PC-9 (cell line): ENCODE measurements at regions not wholly inside any gene's neighbourhood (a gene's known extent, or its start where the extent isn't known, plus 50 kb on each side); places are given as distances from the start of the nearest gene placed in this dataset.
"Not testable (repeated sequence)": the region's sequence is repeated elsewhere in the genome, so short reads cannot be mapped to it uniquely, and the experiment has no call there.

Experiments used
- BruUV-seq: library from RNA; stranded (reverse); fragments of 400-500 nt; replicated peaks from 2 replicates; lab custom pipeline; 2021; lab: Mats Ljungman, UMichigan
- CTCF ChIA-PET: fragments of 300-600 bp; sonication (Branson Sonifier 250); formaldehyde crosslinking; loops from one replicate; lab custom pipeline; 2022; ENCODE audit warnings: antibody characterized with exemption; lab: Charles Lee
- POLR2A ChIA-PET: fragments of 300-600 bp; sonication (Branson Sonifier 250); formaldehyde crosslinking; loops from one replicate; lab custom pipeline; 2022; ENCODE audit warnings: antibody characterized with exemption; ENCODE audit not compliant: unreplicated experiment; lab: Charles Lee
- DNase-seq, 2 experiments: peaks; one replicate each; pipeline versions ENCODE4 v3.0.0 to v3.0.0-alpha.2; 2015 to 2022; ENCODE audit warnings: mixed read lengths in 1 of 2
- H2AFZ ChIP-seq: fragments of 200-600 bp; sonication (generic); 2 replicates; pipeline ENCODE4 v1.8.1; 2017; ENCODE audit warnings: antibody characterized with exemption
- H3F3A ChIP-seq: fragments of 200-600 bp; sonication (generic); 2 replicates; pipeline ENCODE4 v1.8.1; 2017; ENCODE audit warnings: antibody characterized with exemption, mild to moderate bottlenecking, low read depth; ENCODE audit not compliant: insufficient read depth
- H3K27ac ChIP-seq: fragments of 200-600 bp; sonication (generic); 2 replicates; pipeline ENCODE4 v1.6.1; 2016; ENCODE audit warnings: mixed run types
- H3K27me3 ChIP-seq: fragments of 200-600 bp; sonication (generic); 2 replicates; pipeline ENCODE4 v1.6.1; 2016; ENCODE audit warnings: low read depth, mixed run types; ENCODE audit not compliant: insufficient read depth
- H3K36me3 ChIP-seq: fragments of 200-600 bp; sonication (generic); 2 replicates; pipeline ENCODE4 v1.6.1; 2016; ENCODE audit warnings: low read depth, mixed run types
- H3K4me1 ChIP-seq: fragments of 200-600 bp; sonication (generic); replicated peaks from 2 replicates; pipeline ENCODE4 v1.6.1; 2016; ENCODE audit warnings: mixed run types; ENCODE audit not compliant: insufficient read depth
- H3K4me2 ChIP-seq: fragments of 200-600 bp; sonication (generic); 2 replicates; pipeline ENCODE4 v1.6.1; 2017; ENCODE audit warnings: mixed run types
- H3K4me3 ChIP-seq: fragments of 200-600 bp; sonication (generic); 2 replicates; pipeline ENCODE4 v1.6.1; 2016; ENCODE audit warnings: mixed run types
- H3K79me2 ChIP-seq: fragments of 200-600 bp; sonication (generic); 2 replicates; pipeline ENCODE4 v1.6.1; 2017; ENCODE audit warnings: low read depth, mixed run types
- H3K9me2 ChIP-seq: fragments of 200-600 bp; sonication (generic); 2 replicates; pipeline ENCODE4 v1.8.1; 2017; ENCODE audit warnings: mild to moderate bottlenecking; ENCODE audit not compliant: insufficient read depth
- H3K9me3 ChIP-seq: fragments of 200-600 bp; sonication (generic); 2 replicates; pipeline ENCODE4 v1.8.1; 2016; ENCODE audit warnings: low read depth; ENCODE audit not compliant: insufficient read depth
- H4K20me1 ChIP-seq: fragments of 200-600 bp; sonication (generic); 2 replicates; pipeline ENCODE4 v1.8.1; 2017; ENCODE audit not compliant: insufficient read depth
- CTCF ChIP-seq: fragments of 200-600 bp; sonication (generic); conservative IDR thresholded peaks from 2 replicates; pipeline ENCODE4 v1.6.1; 2017; ENCODE audit warnings: mixed run types, antibody characterized with exemption, mild to moderate bottlenecking, moderate library complexity
- EZH2 ChIP-seq: fragments of 200-600 bp; sonication (generic); IDR thresholded peaks from 2 replicates; pipeline ENCODE4 v1.8.0; 2017; ENCODE audit warnings: antibody characterized with exemption, low read depth
- intact Hi-C: fragments of 100-400 bp; cut with micrococcal nuclease; formaldehyde crosslinking; loops from one replicate; pipeline ENCODE4 v1.10.0; 2022; ENCODE audit not compliant: unreplicated experiment

- Histone ChIP-seq H3K4me3 (no peak overlapping the region), H4K20me1 (no peaks in the 10 kb centered on the region), H3K79me2 (no peaks in the 10 kb centered on the region), H3F3A (peaks cover 10% of the 10 kb centered on the region), H3K4me1 (no peaks in the 10 kb centered on the region), H3K36me3 (no peaks in the 10 kb centered on the region), H3K4me2 (no peak overlapping the region), H3K27ac (no peak overlapping the region), H3K9me2 (no peaks in the 10 kb centered on the region), H2AFZ (no peak overlapping the region), H3K9me3 (peaks cover 5% of the 10 kb centered on the region; the same call in 1 of the 2 replicates), H3K27me3 (peaks cover 22% of the 10 kb centered on the region)
- ChIA-PET POLR2A (no interaction called here), CTCF (no interaction called here)
- BruUV-seq = no TSS peak
- DNase-seq = no peak
- intact Hi-C loops = no loop called here
- no peak for TF ChIP-seq CTCF
- TF ChIP-seq EZH2 = no peak
Measured at GRCh38 chr9:65459756-65460320, 174.8 kb upstream of the FOXD4L5 start.

GRCh38 chr9:65458992-65459391 lies 174.0 kb upstream of the FOXD4L5 start:
- CTCF ChIA-PET = no interaction called here
- H3K9me3 ChIP-seq = peaks cover 5% of the 10 kb centered on the region; the same call in 1 of the 2 replicates

GRCh38 chr9:65458465-65458864 lies 173.5 kb upstream of the FOXD4L5 start:
- TF ChIP-seq CTCF (no peak), EZH2 (no peak)
- H3K79me2 ChIP-seq = no peaks in the 10 kb centered on the region
- no peak overlapping the region for H3K27ac ChIP-seq
- peaks cover 24% of the 10 kb centered on the region for H3K27me3 ChIP-seq
- intact Hi-C loops = no loop called here
- no peaks in the 10 kb centered on the region for H3K9me2 ChIP-seq
- POLR2A ChIA-PET = no interaction called here
- H3K4me3 ChIP-seq = no peak overlapping the region
- CTCF ChIA-PET = no interaction called here
- BruUV-seq = no TSS peak
- no peaks in the 10 kb centered on the region; the same call in 1 of the 2 replicates for H3K9me3 ChIP-seq
- no peaks in the 10 kb centered on the region for H3K4me1 ChIP-seq
- no peaks in the 10 kb centered on the region for H3K36me3 ChIP-seq
- no peak overlapping the region for H3K4me2 ChIP-seq
- H2AFZ ChIP-seq = no peak overlapping the region
- DNase-seq = no peak
- H4K20me1 ChIP-seq = no peaks in the 10 kb centered on the region
- H3F3A ChIP-seq = peaks cover under 1% of the 10 kb centered on the region

More at GRCh38 chr9:65458992-65459391, 174.0 kb upstream of the FOXD4L5 start:
- H3K79me2 ChIP-seq = no peaks in the 10 kb centered on the region
- no peak for DNase-seq
- POLR2A ChIA-PET = no interaction called here
- no peak overlapping the region for H3K27ac ChIP-seq
- no peak overlapping the region for H3K4me2 ChIP-seq
- no peak for TF ChIP-seq EZH2
- no peak for TF ChIP-seq CTCF
- H3K9me2 ChIP-seq = no peaks in the 10 kb centered on the region
- no peak overlapping the region for H3K4me3 ChIP-seq
- H3K27me3 ChIP-seq = peaks cover 24% of the 10 kb centered on the region
- no peak overlapping the region for H2AFZ ChIP-seq
- no peaks in the 10 kb centered on the region for H3K4me1 ChIP-seq
- H3F3A ChIP-seq = peaks cover 6% of the 10 kb centered on the region
- no TSS peak for BruUV-seq
- H4K20me1 ChIP-seq = no peaks in the 10 kb centered on the region
- no peaks in the 10 kb centered on the region for H3K36me3 ChIP-seq
- intact Hi-C loops = no loop called here

GRCh38 chr9:65456991-65457390 lies 172.0 kb upstream of the FOXD4L5 start:
- BruUV-seq, POLR2A ChIA-PET: not testable (repeated sequence)

GRCh38 chr9:65455751-65456647 lies 171.0 kb upstream of the FOXD4L5 start:
- CTCF ChIA-PET, BruUV-seq, DNase-seq: not testable (repeated sequence)

More at GRCh38 chr9:65456991-65457390, 172.0 kb upstream of the FOXD4L5 start:
- H3K4me2 ChIP-seq, H3K36me3 ChIP-seq, CTCF ChIA-PET, DNase-seq, H3K4me1 ChIP-seq, H3K27ac ChIP-seq, H3K79me2 ChIP-seq, H2AFZ ChIP-seq, intact Hi-C loops, H3K9me3 ChIP-seq, H3K4me3 ChIP-seq, H4K20me1 ChIP-seq, H3K9me2 ChIP-seq, H3F3A ChIP-seq: not testable (repeated sequence)
- H3K27me3 ChIP-seq = peaks cover 24% of the 10 kb centered on the region

More at GRCh38 chr9:65455751-65456647, 171.0 kb upstream of the FOXD4L5 start:
- H3K4me3 ChIP-seq, H3K9me2 ChIP-seq, H2AFZ ChIP-seq, H3K27ac ChIP-seq, H3K4me1 ChIP-seq, H4K20me1 ChIP-seq, H3K79me2 ChIP-seq, intact Hi-C loops, H3F3A ChIP-seq, H3K9me3 ChIP-seq, H3K4me2 ChIP-seq, H3K36me3 ChIP-seq, POLR2A ChIA-PET: not testable (repeated sequence)
- peaks cover 22% of the 10 kb centered on the region for H3K27me3 ChIP-seq
